Activated T-cell treated with anti-CD3 and anti-CD28 coated beads for 48 hours (primary cell): ENCODE measurements at regions not wholly inside any gene's neighbourhood (a gene's known extent, or its start where the extent isn't known, plus 50 kb on each side); places are given as distances from the start of the nearest gene placed in this dataset.
"Not testable (repeated sequence)": the region's sequence is repeated elsewhere in the genome, so short reads cannot be mapped to it uniquely, and the experiment has no call there.

Source experiments
- DNase-seq: peaks from one replicate; pipeline ENCODE4 v3.0.0-alpha.2; 2020; ENCODE audit warnings: low read depth

DNA sequence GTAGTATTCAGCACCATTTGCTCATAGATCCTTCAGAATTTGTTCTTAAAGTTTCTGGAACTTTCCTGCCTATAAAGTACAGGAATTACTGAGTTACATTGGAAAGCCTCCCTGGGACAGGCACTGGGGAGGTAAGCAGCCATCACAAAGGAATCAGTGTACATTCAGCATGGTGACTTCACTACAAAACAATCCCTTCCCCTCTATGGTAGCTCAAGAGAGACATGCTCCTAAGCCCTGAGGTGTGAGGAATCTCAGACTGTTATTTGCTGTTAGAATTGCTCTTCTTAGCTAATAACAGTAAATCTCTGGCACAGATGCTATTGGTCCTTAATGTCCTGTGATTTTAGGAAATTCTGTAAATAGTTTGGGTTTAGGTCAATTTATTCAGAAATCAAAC is 1898.0 kb upstream of the PCDH7 start:
- no peak for DNase-seq

DNA sequence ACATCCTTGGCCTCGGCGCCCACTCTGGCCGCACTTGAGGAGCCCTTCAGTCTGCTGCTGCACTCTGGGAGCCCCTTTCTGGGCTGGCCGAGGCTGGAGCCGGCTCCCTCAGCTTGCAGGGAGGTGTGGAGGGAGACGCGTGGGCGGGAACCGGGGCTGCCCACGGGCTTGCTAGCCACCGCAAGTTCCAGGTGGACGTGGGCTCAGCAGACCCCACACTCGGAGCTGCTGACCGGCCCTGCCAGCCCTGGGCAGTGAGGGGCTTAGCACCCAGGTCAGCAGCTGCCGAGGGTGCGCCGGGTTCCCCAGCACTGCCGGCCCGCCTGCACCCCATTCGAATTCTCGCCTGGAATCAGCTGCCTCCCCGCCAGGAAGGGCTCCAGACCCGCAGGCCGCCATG is 1892.3 kb upstream of the PCDH7 start:
- no peak for DNase-seq

DNA sequence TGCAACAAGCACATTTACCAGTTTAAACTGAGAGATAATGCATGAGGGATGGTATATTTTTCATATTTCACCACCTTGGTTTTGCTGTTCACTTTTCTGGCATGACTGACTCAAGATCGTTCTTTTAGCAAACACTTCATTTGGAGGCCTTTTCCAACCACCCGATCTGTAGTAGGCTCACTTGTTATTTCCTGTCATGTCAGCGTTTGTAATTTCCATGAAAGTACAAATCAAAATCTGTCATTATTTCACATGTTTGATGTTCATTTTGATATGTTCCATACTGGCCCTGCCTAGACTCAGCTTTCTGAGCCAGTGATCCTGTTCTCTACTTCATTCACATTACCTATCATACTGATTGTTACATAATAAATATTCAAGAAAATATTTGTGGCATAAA is 1888.3 kb upstream of the PCDH7 start:
- no peak for DNase-seq

DNA sequence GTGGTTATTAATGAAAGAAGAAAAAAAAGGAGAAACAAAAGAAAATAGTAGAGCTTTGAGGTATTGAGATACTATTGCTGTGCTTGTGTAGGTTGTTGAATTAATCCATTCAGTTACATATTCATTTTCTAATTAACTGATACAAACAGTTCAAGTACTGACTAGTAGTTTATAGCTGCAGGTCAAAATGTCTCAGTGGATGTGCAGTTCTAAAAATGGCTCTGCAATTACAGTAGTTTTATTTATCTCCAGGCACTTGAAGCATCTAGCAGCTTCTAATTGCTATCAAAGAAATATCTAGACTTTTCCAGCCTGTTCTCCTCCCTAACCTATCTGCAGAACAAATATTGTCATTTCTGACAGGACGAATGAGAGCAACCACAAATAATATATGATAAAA is 1887.7 kb upstream of the PCDH7 start:
- no peak for DNase-seq

DNA sequence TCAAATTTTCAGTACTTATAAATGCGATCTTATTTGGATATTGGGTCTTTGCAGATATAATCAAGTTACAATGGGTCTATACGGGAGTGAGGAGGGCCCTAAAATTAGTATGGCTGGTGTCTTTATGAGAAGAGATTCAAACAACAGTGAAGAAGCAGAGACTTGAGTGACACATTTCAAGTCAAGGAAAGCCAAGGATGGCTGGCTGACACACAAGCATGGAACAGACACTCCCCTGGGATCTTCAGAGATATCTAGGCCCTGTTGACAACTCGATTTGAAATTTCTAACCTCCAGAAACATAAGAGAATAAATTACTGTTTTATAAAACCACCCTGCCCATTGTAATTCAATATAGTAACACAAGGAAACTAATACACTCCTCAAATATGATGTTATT is 1886.0 kb upstream of the PCDH7 start:
- DNase-seq = no peak

DNA sequence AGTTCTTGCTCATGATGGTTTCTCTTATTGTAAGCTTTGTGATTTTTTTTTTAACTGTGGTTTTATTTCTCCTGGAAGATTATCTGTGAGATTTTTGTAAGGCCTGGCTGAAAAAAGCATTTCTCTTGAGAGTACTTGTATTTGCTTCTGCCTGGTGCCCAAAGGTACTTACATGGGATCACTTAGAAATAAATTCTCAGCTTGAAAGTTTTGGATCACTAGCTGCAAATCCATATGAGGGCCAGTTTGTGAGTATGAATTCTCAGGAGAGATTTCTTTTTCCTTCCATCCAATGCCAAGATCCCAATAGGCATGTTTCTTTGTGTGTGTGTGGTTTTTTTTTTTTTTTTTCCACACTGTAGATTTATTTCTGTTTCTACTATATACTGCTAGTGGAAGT is 1884.7 kb upstream of the PCDH7 start:
- no peak for DNase-seq

DNA sequence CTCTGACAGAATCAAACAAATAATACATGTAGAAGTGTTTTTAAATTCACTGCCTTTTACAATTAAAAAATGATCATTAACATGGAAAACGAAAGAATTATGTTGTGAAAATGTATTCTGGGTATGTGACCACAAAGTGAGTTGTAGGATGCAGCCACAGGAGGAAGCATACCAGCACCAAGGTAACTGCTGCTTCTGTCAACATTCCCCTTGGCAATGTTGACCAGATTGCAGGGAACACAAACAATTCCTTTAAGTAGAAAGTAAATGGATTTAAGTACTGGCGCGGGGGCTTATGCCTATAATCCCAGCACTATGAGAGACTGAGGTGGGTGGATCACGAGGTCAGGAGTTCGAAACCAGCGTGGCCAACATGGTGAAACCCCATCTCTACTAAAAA is 1877.9 kb upstream of the PCDH7 start:
- no peak for DNase-seq

DNA sequence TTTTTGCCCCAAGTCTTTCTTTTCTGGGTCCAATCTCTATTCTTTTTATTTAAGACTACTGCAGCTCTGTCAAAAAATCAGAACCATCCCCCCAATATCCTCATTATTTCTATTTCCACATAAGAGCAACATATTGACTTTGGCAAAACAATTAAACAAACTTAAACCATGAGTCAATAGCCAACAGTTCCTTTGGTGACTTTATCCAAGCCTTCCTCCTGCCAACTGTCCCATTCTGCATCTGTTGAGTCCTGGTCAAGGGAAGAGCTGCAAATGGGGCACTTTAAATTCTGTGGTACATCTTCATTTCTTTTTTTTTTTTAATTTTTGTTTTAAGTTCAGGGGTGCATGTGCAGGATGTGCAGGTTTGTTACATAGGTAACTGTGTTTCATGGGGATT is 1875.0 kb upstream of the PCDH7 start:
- DNase-seq = no peak

DNA sequence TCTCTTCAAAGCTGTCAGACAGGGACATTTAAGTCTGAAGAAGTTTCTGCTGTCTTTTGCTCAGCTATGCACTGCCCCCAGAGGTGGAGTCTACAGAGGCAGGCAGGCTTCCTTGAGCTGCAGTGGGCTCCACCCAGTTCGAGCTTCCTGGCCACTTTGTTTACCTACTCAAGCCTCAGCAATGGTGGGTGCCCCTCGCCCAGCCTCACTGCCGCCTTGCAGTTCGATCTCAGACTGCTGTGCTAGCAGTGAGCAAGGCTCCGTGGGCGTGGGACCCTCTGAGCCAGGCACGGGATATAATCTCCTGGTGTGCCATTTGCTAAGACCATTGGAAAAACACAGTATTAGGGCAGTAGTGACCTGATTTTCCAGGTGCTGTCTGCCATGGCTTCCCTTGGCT is 1863.1 kb upstream of the PCDH7 start:
- not testable (repeated sequence) for DNase-seq

DNA sequence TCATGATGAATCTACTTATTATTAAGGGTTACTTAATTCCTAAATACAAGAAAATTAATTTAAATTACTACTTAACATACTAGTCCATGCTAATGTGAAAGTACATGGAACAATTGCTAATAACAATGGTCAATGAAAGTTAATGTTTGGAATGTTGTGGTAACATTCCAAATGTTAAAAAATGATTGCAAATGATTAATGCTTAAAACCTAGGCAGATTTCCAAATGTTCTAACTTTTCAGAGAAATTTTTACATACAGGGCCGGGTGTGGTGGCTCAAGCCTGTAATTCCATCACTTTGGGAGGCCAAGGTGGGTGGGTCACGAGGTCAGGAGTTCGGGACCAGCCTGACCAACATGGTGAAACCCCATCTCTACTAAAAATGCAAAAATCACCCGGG is 1851.3 kb upstream of the PCDH7 start:
- DNase-seq = no peak

DNA sequence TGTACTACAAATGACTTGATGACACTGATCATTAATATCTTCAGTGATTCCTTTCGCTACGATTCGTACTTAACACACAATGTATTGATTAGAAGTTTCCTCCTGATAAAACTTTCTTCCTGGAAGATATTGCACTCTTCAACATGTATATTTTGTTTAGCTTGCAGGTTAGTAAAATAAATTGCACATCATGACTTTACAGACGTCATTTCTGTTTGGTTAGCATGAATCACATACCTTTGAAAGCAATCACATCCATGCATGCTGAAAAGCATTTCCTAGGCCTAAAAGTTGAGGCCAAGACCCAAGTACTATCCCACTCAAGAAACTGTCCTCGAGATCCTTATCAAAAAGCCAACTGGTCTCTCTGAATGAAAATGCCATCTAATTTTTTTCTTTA is 1841.0 kb upstream of the PCDH7 start:
- DNase-seq = no peak

DNA sequence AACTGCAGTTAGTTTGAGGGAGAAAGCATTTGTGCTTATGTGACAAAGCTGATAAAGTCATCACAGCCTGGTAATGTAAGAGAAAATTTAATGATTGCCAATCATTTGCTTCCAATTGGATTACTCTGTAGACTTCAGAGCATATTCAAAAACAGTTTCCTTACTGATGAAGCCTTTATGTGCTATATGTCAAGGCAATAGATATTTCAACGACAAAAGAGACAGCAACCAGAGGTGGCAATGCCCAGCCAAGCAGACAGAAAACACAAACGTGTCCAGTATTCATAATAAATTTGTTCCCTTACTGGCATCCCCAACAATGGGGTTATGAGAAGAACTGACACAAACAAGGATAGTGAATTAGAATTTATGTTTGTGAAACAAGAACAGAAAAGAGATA is 1840.3 kb upstream of the PCDH7 start:
- no peak for DNase-seq

DNA sequence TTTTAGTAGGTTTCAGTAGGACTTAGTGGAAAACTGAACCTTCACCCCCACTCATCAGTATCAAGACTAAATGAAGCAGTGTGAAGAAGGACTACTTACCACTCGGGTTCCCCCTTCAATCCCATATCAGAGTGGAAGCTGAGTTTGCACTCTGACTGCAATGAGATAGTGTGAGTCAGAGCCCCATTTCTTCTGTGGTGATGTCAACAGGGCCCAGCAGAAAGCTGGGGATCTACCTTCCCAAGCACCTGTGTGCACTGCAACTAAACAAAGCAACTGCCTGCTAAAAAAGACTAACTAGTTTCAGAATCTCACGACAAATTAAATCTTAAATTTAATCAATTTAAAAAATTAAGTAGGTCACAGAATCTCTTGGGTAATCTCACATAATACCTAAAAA is 1837.0 kb upstream of the PCDH7 start:
- DNase-seq = no peak

DNA sequence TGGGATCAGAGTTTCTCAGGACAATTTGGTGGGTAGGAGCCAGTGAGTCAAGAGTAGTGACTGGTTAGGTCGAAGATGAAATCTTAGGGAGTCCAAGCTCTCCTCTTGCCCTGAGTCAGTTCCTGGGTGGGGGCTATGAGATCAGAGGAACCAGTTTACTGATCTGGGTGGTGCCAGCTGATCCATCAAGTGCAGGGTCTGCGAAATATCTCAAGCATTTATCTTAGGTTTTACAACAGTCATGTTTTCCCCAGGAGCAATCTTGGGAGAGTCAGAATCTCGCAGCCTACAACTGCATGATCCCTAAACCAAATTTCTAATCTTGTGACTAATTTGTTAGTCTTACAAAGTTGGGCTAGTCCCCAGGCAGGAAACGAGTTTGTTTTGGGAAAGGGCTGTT is 1833.2 kb upstream of the PCDH7 start:
- DNase-seq = no peak

DNA sequence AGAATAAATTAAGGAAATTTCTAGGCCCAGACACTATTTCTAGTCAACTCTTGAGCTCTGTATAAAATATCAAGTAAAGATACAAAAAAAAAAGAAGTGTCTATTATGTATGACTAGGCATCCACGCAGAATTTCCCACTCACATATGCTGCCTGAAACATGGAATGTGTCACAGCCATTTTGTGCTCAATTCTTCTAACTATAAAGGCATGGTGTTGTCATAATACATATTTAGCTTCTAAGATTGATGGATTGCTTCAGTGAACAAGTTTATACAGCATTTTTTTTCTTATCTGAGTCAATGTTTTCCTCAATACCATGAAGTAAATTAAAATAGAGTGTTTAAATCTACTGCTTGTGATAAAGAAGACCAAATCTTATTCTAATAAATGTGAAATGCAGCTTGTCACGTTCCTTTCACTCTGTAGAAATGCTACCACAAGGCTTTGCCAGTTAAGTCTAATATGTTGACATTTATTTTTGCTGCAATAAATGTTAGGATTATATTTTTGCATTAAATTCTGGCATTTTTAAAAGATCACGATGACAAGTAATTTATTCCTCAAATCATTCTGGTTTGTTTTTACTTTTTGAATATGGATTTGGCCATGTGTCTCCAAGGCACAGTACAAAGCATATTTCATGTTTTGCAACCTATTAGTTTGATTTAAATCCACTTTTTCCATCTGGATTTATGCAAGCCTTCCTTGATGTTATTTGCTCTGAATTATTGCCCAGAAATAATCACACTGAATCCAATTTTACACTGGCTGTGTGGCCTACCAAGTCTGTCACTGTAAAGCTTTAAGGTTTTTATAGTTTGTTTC is 1829.0 kb upstream of the PCDH7 start:
- DNase-seq = no peak

DNA sequence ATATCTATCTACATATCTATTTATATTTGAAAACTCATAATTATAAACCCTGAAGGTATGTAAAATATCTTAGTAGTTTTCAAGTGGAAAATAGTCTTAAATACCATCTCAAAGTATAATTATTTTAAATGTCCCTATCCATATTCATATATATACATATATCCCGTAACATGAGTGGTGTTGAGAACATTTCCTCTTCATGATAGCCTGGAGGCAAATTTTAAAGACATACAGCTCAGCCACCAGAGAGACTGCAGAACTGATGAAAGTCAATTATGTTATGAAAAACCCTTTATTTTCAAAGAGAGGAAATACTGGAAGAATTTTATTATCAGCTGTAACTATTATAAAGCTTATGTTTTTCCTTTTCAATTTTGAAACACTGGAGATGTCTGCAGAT is 1806.7 kb upstream of the PCDH7 start:
- DNase-seq = no peak

DNA sequence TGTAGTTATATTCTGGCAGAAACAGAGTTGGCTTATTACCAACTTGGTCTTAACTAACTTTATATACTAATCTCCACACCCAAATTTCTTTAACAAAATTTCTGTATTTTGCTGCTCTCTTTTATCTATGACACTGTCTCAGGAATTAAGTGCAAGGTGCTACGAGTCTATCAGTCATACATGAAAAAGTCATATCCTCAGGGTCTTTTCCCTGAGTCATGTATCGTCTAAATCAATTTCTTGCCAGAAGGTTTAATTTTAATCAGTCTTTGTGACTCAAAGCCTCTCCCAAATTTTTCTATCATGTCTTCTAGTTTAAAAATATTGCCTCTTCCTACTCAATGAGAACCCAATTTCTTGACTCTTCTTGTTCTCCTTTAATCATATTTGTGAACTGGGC is 1803.6 kb upstream of the PCDH7 start:
- no peak for DNase-seq

DNA sequence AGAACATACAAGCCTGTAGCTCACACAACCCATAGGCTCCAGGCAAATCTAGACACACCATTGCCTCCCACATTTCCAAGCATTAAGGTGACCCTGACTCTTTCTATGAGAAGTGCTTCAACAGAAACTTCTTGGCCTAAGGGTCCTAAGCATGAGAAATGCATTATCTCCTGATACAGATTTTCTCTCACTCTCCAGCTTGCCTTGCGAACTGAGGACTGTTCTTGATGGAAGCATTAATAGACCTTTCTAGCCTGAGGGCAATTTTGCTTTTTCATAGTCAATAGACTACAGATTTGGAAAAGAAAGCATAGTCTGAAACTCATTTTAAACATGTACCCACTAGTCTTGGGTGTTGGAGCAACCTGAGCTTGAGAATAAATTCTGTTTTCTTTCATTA is 1801.3 kb upstream of the PCDH7 start:
- no peak for DNase-seq

DNA sequence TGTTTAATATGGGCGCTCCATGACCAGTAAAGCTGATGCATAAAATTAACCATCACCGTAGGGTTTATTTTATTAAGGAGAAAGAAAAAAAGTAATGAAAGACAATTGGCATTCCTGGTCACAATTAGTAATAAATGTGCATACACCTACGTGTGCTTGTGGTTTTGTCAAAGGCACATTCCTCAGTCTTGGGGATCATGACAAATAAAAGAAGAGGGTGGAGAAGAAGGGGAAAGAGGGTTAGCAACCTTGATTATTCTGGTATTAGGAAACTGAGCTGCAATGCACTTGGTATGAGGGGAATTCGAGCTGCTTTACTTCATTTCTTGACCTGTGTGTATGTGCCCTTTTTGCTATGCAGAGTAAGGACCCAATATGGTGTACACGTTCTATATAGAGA is 1798.3 kb upstream of the PCDH7 start:
- no peak for DNase-seq

DNA sequence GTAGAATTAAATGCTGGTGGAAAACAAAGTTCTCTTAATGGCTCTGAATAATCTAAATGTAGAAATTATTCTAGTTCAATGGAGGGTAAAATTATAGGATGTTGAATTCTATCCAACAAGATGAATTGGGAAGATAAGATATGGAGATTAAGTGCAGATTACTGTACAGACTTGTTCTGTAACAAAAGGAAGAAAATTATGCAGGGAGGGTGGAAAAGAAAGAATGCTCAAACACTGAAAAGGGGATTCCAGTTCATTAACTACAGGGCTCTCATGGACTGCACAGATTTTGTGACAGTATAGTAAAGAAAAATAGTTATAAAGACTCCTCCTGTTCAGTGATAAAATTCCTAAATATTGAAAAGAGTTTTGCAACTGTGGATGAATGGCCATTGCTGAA is 1794.0 kb upstream of the PCDH7 start:
- DNase-seq = no peak

DNA sequence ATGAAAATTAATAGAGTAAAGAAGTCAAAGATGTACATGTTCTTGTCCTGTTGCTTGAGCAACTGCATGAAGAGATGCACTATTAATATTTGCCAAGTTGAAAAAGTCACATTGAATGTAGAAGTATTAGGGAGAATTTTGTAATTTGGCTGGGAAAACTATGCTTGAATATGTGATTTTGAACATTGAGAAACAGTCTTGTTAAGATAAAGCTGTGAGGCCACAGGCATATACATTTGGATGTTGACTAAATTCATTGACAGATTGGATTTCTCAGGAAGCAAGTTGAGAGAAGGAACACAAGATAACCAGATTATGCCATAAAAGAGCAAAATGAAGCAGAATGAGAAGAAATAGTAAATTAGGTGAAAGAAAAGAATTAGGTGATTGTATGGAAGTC is 1777.5 kb upstream of the PCDH7 start:
- DNase-seq = no peak

DNA sequence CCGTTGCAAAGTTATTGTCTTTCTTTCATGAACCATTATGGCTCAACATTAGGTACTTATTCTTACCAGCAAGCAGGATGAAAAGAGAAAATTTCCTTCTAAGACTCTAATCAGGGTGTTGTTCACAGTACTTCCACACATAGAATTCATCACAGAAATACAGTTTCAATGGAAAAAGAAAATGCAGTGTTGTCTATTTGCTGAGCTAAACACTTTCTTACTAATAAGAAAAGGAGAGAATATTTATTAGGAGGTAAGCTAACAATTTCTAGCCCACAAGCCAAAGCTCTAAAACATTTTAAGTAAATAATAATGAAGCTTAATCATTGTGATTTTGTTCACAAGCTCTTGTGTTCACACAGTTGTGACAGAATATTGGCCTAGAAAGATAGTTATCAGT is 1772.8 kb upstream of the PCDH7 start:
- no peak for DNase-seq

DNA sequence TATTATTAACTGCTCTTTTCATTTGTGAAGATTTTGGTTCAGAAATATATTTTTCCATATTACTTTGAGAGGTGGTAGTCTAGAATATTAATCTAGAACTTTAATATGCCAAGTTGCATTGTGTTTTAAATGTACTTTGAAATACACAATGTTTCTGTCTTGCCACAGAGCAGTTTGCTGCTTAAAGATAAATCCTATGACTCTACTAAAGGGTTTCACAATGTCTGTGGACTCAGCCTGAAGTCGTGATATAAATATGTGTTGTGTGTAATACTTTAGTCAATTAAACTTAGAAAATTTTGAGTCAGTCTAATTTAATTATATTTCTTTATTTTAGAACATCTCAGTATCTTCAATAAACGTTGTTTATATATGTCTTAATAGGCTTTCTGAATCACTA is 1771.7 kb upstream of the PCDH7 start:
- DNase-seq = no peak

DNA sequence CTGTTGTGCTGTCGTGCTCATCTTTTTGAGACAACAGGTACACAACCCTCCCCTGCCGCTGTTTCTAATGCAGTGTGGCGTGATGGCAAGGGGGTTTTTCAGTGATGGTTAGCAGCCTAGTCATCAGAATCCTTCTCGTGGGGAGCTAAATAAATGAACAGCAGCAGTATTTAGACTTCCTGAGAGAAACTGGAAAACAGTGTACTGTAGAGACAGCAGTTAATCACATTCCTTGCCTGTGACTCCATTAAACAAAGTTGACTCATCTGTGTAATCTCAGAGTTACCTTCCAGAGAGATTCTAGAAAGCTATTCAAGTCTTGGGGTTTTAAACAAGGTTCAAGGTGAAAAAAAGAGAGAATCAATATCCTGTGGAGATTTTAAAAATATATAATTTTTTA is 1753.2 kb upstream of the PCDH7 start:
- DNase-seq = no peak
